Nephron progenitor cell (in vitro differentiated cells): ENCODE measurements at regions not wholly inside any gene's neighbourhood (a gene's known extent, or its start where the extent isn't known, plus 50 kb on each side); places are given as distances from the start of the nearest gene placed in this dataset.
A peak's percentile ranks its signal among the peaks of the same experiment; 100 is the strongest.

Source experiments
- DNase-seq: peaks from one replicate; pipeline ENCODE4 v3.0.0; 2021
- H3K27ac Mint-ChIP-seq: 2 replicates; pipeline ENCODE4 v1.8.0; 2021; ENCODE audit warnings: mild to moderate bottlenecking, moderate library complexity, mixed read lengths
- H3K27me3 Mint-ChIP-seq: 2 replicates; pipeline ENCODE4 v1.8.0; 2021; ENCODE audit warnings: mild to moderate bottlenecking, low read depth, mixed read lengths; ENCODE audit not compliant: poor library complexity
- H3K36me3 Mint-ChIP-seq: 2 replicates; pipeline ENCODE4 v1.8.0; 2021; ENCODE audit warnings: low read depth, mixed read lengths
- H3K4me1 Mint-ChIP-seq: 2 replicates; pipeline ENCODE4 v1.8.0; 2021; ENCODE audit warnings: mixed read lengths
- H3K4me3 Mint-ChIP-seq: 2 replicates; pipeline ENCODE4 v1.8.0; 2021; ENCODE audit warnings: mild to moderate bottlenecking, moderate library complexity, mixed read lengths
- H3K9me3 Mint-ChIP-seq: 2 replicates; pipeline ENCODE4 v1.8.0; 2021; ENCODE audit warnings: mild to moderate bottlenecking, moderate library complexity, mixed read lengths
- CTCF ChIP-seq: fragments of 200-600 bp; sonication (generic); IDR thresholded peaks from 2 replicates; pipeline ENCODE4 v1.5.0; 2021; ENCODE audit warnings: antibody characterized with exemption

GRCh38 chr3:54036543-54036942 lies 85.8 kb upstream of the CACNA2D3 start:
- DNase-seq: no peak
- peaks cover 12% of the 10 kb centered on the region for H3K4me1 Mint-ChIP-seq
- H3K27me3 Mint-ChIP-seq: peaks cover 16% of the 10 kb centered on the region
- H3K9me3 Mint-ChIP-seq: no peaks in the 10 kb centered on the region
- H3K36me3 Mint-ChIP-seq: no peaks in the 10 kb centered on the region
- no peak overlapping the region for H3K27ac Mint-ChIP-seq
- TF ChIP-seq CTCF: no peak
- no peak overlapping the region for H3K4me3 Mint-ChIP-seq

- Mint-ChIP-seq H3K4me1 (peaks cover 12% of the 10 kb centered on the region), H3K36me3 (no peaks in the 10 kb centered on the region), H3K27ac (no peak overlapping the region), H3K4me3 (no peak overlapping the region), H3K9me3 (no peaks in the 10 kb centered on the region), H3K27me3 (peaks cover 17% of the 10 kb centered on the region)
- no peak for DNase-seq
- TF ChIP-seq CTCF: no peak
These were observed 87.4 kb upstream of the CACNA2D3 start for GRCh38 chr3:54034971-54035370.

GRCh38 chr3:54033761-54034160 lies 88.6 kb upstream of the CACNA2D3 start:
- H3K36me3 Mint-ChIP-seq: no peaks in the 10 kb centered on the region
- no peak for TF ChIP-seq CTCF
- H3K27me3 Mint-ChIP-seq: peaks cover 14% of the 10 kb centered on the region
- H3K4me3 Mint-ChIP-seq: no peak overlapping the region
- no peaks in the 10 kb centered on the region for H3K9me3 Mint-ChIP-seq
- no peak for DNase-seq
- peak overlapping the region; percentile 69 for H3K27ac Mint-ChIP-seq
- peaks cover 12% of the 10 kb centered on the region for H3K4me1 Mint-ChIP-seq

GRCh38 chr3:54032598-54032997 lies 89.8 kb upstream of the CACNA2D3 start:
- Mint-ChIP-seq H3K4me1 (peaks cover 6% of the 10 kb centered on the region), H3K9me3 (no peaks in the 10 kb centered on the region), H3K27ac (no peak overlapping the region), H3K27me3 (peaks cover 14% of the 10 kb centered on the region), H3K4me3 (no peak overlapping the region), H3K36me3 (no peaks in the 10 kb centered on the region)
- no peak for DNase-seq
- TF ChIP-seq CTCF: no peak

- H3K4me1 Mint-ChIP-seq: peaks cover 7% of the 10 kb centered on the region
- no peaks in the 10 kb centered on the region for H3K36me3 Mint-ChIP-seq
These were observed 94.0 kb upstream of the CACNA2D3 start for GRCh38 chr3:54028372-54028771.

More at GRCh38 chr3:54028372-54028771, 94.0 kb upstream of the CACNA2D3 start:
- Mint-ChIP-seq H3K27me3 (peaks cover 10% of the 10 kb centered on the region), H3K9me3 (no peaks in the 10 kb centered on the region), H3K4me3 (no peak overlapping the region), H3K27ac (no peak overlapping the region)
- TF ChIP-seq CTCF: no peak
- DNase-seq: no peak
